ENCODE measurements at regions not wholly inside any gene's neighbourhood (a gene's known extent, or its start where the extent isn't known, plus 50 kb on each side); places are given as distances from the start of the nearest gene placed in this dataset.

DNA sequence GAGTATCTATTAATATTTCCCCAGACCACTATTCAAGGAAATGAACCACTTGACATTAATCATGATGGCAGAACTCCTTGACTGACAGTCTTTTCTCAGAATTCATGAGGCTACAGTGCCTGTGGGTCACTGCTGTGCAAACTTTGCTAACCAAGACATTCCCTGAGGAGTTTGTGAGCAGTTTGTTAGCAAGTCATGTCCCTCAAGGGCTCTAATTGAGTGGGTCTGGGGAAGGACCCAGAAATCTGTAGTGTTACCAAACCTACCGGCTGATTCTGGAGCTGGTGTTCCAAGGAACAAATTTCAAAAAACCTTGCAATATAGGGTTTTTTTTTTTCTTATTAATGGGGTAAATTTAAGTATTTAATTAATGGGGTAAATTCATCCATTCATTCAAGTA, 103.2 kb upstream of the VANGL1 start:
- no peak for DNase-seq (ENCODE audit: low read depth)
- TF ChIP-seq, protein P1, sequence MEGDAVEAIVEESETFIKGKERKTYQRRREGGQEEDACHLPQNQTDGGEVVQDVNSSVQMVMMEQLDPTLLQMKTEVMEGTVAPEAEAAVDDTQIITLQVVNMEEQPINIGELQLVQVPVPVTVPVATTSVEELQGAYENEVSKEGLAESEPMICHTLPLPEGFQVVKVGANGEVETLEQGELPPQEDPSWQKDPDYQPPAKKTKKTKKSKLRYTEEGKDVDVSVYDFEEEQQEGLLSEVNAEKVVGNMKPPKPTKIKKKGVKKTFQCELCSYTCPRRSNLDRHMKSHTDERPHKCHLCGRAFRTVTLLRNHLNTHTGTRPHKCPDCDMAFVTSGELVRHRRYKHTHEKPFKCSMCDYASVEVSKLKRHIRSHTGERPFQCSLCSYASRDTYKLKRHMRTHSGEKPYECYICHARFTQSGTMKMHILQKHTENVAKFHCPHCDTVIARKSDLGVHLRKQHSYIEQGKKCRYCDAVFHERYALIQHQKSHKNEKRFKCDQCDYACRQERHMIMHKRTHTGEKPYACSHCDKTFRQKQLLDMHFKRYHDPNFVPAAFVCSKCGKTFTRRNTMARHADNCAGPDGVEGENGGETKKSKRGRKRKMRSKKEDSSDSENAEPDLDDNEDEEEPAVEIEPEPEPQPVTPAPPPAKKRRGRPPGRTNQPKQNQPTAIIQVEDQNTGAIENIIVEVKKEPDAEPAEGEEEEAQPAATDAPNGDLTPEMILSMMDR (IDR thresholded peaks at IDR 0.05; ENCODE audit: control insufficient read depth, extremely low read depth, insufficient read depth): no peak
- no peak overlapping the region for H3K4me3 ChIP-seq (ENCODE audit: low read depth, low read length)

DNA sequence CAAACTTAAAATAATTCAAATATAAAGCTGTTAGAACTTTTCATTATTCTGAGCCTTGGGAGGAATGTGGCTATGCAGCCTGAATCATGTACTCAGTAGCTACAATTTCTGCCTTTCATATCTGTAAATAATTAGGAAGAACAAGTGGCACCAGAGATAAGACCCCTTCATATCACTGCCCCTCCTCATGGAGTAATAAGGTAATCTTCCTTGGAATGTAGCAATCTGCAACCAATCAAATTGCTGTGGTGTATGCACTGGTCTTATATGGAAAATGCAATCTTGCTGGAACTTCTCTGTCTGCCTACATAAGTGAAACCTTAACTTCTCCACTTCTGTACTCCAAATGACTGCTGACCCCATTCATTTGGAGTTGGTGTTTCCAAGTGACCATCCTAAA, 104.4 kb upstream of the VANGL1 start:
- TF ChIP-seq, protein P1 (IDR thresholded peaks at IDR 0.05; ENCODE audit: control insufficient read depth, extremely low read depth, insufficient read depth): no peak
- DNase-seq (ENCODE audit: low read depth): no peak
- no peak overlapping the region for H3K4me3 ChIP-seq (ENCODE audit: low read depth, low read length)

DNA sequence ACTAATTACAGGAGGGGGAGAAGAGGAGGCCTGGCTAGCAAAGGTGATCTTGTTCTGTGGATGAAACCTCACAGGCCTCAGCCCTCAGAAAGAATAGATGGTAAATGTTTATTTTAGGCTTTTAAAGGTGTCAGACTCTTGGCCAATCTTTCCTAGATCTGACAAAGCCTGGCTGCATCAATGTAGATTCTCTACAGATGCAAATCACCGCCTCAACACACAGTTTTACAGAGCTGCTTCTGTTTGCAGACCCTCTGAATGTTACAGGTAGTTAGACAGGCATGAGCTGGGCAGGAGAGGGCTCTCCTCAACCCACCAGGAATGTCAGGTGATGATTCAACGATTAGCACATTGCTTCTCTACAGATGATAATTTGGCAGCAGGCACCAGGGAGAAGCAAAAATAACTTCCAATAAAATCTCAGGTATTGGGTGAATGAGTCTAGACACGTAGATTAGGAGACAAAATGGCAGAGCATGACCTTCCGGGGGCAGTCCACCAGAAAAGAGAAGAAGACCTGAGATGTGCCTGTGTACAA, 105.4 kb upstream of the VANGL1 start:
- TF ChIP-seq, protein P1 (IDR thresholded peaks at IDR 0.05; ENCODE audit: control insufficient read depth, extremely low read depth, insufficient read depth): no peak
- H3K4me3 ChIP-seq (ENCODE audit: low read depth, low read length): no peak overlapping the region
- no peak for DNase-seq (ENCODE audit: low read depth)

DNA sequence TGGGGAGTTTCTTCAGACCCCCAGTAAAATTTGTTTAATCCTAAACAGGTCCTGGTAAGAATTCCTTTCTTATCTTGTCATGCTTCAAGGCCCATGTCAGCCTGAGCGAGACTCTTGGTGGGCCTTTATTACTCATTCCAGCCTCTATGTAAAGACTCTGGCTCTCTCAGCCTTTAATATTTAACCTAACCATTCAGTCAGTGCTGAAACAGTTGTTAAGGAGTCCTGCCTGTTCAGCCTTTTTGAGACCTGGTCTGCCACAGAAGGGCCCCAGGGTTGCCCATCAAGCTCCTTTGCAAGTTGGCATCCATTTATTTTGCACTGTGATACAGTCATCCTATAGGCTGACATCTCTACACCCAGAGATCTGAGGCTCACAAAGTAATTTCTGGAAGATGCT, 107.7 kb upstream of the VANGL1 start:
- no peak for DNase-seq (ENCODE audit: low read depth)
- TF ChIP-seq, protein P1 (IDR thresholded peaks at IDR 0.05; ENCODE audit: control insufficient read depth, extremely low read depth, insufficient read depth): no peak
- no peak overlapping the region for H3K4me3 ChIP-seq (ENCODE audit: low read depth, low read length)

DNA sequence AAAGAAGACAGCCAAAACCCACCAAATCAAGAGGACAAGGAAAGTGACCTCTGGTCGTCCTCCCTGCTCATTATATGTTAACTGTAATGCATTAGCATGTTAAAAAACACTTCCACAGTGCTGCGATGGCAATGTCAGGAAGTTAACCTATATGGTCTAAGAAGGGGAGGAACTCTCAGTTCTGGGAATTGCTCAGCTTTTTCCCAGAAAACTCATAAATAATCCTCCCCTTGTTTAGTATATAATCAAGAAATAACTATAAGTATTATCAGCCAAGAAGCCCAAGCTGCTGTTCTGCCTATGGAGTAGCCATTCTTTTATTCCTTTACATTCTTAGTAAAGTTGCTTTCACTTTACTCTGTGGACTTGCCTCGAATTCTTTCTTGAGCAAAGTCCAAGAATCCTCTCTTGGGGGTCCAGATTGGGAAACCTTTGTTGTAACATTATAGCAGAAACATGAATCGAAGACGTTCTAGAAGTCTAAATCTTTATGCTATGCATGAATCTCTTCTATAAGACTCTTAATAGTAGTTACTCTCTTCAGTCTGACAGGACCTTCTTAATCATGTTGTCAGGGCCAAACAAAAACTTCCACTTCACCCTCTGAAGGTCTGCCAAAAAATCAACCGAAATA, 110.0 kb upstream of the VANGL1 start:
- H3K4me3 ChIP-seq (ENCODE audit: low read depth, low read length): no peak overlapping the region
- DNase-seq (ENCODE audit: low read depth): no peak
- TF ChIP-seq, protein P1 (IDR thresholded peaks at IDR 0.05; ENCODE audit: control insufficient read depth, extremely low read depth, insufficient read depth): no peak

DNA sequence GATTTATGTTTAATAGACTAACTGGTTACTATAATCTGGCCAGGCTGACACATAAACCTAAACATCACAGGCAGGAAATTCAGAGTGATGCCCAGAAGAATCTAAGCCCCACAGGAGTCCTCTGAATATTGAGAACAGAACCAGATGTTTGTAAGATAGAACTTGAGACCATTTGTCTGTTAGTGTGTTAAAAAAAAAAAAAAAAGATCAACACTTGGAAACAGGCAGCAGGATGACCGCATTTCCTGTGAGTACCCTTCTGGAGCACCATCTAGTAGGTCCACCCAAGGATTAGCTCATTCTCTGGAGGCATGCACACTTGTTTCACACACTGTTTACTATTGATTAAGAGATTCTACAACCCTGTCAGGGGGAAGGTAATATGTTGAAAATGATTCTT, 111.4 kb upstream of the VANGL1 start:
- peak; percentile 17 for DNase-seq (ENCODE audit: low read depth)
- H3K4me3 ChIP-seq (ENCODE audit: low read depth, low read length): no peak overlapping the region
- TF ChIP-seq, protein P1 (IDR thresholded peaks at IDR 0.05; ENCODE audit: control insufficient read depth, extremely low read depth, insufficient read depth): no peak
